ENCODE measurements at regions not wholly inside any gene's neighbourhood (a gene's known extent, or its start where the extent isn't known, plus 50 kb on each side); places are given as distances from the start of the nearest gene placed in this dataset.

DNA sequence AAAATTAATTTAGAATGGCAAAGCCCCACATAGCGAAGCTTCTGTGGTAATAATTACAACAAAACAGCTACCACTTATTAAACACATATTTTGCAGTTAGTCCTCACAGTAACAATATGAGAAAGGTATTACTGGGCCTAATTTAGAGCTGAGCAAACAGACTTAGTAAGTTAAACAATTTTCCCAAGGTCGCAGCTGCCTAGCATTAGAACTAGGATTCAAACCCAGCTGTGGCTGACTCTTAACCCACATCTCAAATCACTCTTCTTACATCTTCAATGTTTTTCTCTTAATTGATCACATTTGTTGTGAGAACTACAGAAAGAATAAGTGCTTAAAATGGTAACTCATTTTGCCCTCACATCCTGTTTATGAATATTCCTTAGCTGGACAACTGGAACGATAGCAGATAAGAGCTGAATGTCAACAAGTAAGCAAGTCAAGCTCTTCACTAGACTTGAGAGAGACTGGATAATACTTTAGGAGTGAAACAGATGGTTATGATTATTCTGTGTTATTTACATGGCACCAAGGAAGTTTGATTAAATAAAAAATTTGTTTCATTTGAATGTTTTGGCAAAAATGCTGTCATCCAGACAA is 59.4 kb upstream of the TMEM17 start:
- no peak for DNase-seq (ENCODE audit: low read depth)

DNA sequence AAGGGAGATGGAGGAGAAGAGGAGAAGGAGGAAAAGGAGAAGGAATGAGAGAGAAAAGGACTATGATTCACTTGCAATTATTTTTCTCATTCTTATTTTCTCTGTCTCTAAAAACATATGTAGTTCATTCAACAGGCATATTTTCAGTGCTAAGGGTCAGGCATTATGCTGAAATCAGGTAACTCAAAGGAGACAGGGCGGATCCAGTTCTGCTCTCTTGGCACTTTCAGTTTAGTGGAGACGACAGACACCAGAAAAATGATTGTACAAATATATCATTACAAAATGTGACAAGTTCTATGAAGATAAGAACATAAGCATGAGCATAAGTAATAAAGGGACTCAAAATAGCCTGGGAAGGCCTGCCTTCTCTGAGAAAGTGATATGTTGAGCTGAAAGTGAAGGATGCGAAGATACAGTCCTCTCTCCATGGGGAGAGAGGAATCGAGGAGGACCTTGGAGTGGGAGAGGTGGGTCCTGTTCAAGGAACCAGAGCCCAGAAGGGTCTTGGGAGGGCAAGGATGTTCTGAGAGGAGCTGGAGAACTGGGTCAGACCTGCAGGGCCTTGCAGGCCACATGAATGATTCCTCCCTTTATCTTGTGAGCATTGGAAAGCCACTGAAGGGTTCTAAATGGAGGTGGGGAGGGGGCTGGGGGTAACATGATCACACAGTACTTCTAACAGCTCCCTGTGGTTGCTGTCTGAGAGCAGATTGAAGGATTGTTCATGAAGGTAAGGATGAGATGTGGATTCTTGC is 58.6 kb upstream of the TMEM17 start:
- no peak for DNase-seq (ENCODE audit: low read depth)

DNA sequence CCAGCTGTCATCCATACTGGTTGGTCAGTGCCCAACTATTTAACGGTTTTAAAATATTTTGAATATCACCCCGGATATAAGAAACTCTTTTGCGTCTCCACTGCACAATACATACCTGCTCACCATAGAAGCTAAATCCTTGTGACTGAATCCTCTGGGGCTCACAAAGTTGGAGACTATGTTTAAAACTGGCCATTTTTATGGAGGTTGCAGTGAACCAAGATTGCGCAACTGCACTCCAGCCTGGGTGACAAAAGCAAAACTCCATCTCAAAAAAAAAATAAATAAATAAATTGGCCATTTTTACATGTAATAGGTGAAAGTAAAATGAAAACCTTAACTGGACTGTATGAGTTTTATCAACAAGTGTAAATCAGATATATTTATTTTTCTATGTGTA is 55.6 kb upstream of the TMEM17 start:
- DNase-seq (ENCODE audit: low read depth) = no peak

DNA sequence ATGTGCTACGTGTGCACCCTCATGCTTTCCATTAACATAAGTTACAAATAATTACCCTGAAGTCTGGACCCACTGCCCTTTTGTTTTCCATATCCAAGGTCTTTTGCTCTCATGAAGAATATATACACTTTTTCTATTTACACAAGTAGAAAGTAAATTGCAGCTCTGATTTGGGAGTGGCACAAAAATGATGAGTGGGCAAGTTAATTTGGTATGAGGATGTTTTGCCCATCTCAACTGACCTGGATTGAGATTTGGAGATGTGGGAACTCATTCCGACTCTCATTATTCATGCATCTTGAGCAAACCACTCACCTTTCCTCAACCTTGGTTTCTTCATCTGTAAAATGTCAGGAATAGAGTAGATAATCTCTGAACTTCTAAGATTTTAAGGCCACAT is 53.6 kb upstream of the TMEM17 start:
- DNase-seq (ENCODE audit: low read depth) = no peak

DNA sequence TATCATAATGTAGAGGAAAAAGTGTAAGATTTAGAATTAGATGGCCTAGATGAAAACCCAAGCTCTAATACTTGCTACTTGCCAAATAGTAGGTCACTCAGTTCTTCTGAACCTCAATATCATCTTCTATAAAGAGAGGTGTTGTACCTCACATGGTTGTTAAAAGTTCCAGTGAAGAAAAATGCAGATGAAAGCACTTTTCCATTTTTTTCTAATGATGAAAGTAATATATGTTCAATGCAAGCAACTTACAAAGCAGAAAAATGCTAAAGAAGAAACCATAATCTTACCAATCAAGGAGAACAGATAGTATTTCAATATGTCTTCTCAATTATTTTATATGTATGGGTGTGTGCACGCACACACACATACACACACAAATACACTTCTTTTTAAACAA is 52.7 kb upstream of the TMEM17 start:
- no peak for DNase-seq (ENCODE audit: low read depth)

DNA sequence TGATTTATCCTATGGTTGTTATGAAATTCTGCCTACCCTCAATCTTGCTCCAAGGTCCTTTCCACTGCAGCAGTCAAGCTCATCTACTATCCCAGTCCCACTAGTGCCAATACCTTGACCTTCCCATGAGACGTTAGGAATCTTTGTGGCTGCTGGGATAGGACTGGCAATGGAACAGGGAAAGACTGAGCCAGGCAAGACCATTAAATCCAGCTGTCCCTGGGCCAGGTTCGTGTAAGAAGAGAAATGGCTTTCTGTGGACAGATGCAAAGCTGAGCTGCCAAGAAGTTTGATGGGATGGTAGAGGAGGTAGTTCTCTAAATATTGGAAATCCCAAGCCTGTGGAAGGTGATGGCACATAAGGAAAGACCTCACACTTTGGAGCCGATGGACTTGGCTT is 50.1 kb upstream of the TMEM17 start:
- DNase-seq (ENCODE audit: low read depth) = no peak

Data from non-pigmented ciliary epithelial cell (primary cell).